IMR-90 (cell line): ENCODE measurements at regions not wholly inside any gene's neighbourhood (a gene's known extent, or its start where the extent isn't known, plus 50 kb on each side); places are given as distances from the start of the nearest gene placed in this dataset.

ENCODE experiments used
- ATAC-seq: fragments of 200-7000 bp; cut with Tn5 transposase; 2 replicates; pipeline ENCODE4 v1.9.1; 2020; ENCODE audit warnings: low read depth, mild to moderate bottlenecking, moderate library complexity
- BruUV-seq: library from RNA; stranded (reverse); fragments of 400-500 nt; replicated peaks from 2 replicates; lab custom pipeline; 2021; lab: Mats Ljungman, UMichigan
- CTCF ChIA-PET: fragments of 300-600 bp; formaldehyde crosslinking; extraction: SDS; loops from one replicate; lab custom pipeline; 2021; ENCODE audit warnings: antibody characterized with exemption; lab: Yijun Ruan, JAX
- POLR2A ChIA-PET: fragments of 300-600 bp; sonication (Branson Sonifier 250); formaldehyde crosslinking; loops from one replicate; lab custom pipeline; 2022; ENCODE audit warnings: antibody characterized with exemption; ENCODE audit not compliant: unreplicated experiment; lab: Charles Lee
- DNase-seq: peaks from one replicate; pipeline ENCODE4 v3.0.0; 2013
- H2AFZ ChIP-seq: replicated peaks from 2 replicates; pipeline ENCODE3; 2013; ENCODE audit warnings: low read length, mild to moderate bottlenecking; ENCODE audit not compliant: poor library complexity
- H2AK5ac ChIP-seq: 2 replicates; pipeline ENCODE4 v1.6.1; 2013; ENCODE audit warnings: low read depth, low read length, inconsistent platforms
- H2AK9ac ChIP-seq: replicated peaks from 2 replicates; pipeline ENCODE3; 2013; ENCODE audit warnings: mild to moderate bottlenecking, low read depth, low read length, moderate library complexity; ENCODE audit not compliant: poor library complexity
- H2BK120ac ChIP-seq: 2 replicates; pipeline ENCODE4 v1.6.1; 2013; ENCODE audit warnings: low read depth, low read length, inconsistent platforms
- H2BK15ac ChIP-seq: 3 replicates; pipeline ENCODE4 v1.6.1; 2013; ENCODE audit warnings: low read depth, low read length, inconsistent platforms
- H2BK20ac ChIP-seq: 2 replicates; pipeline ENCODE4 v1.6.1; 2013; ENCODE audit warnings: low read depth, mild to moderate bottlenecking, inconsistent platforms, low read length, moderate library complexity
- H2BK5ac ChIP-seq: 2 replicates; pipeline ENCODE4 v1.6.1; 2013; ENCODE audit warnings: mild to moderate bottlenecking, low read depth, low read length, inconsistent platforms; ENCODE audit not compliant: poor library complexity, severe bottlenecking
- H3K14ac ChIP-seq: replicated peaks from 2 replicates; pipeline ENCODE4 v1.6.1; 2013; ENCODE audit warnings: low read depth, low read length, inconsistent platforms
- H3K18ac ChIP-seq: 2 replicates; pipeline ENCODE4 v1.6.1; 2013; ENCODE audit warnings: low read depth, low read length, control low read depth
- H3K23ac ChIP-seq: 2 replicates; pipeline ENCODE4 v1.6.1; 2013; ENCODE audit warnings: low read depth, low read length, inconsistent platforms
- H3K27ac ChIP-seq: 2 replicates; pipeline ENCODE4 v1.5.1; 2013; ENCODE audit warnings: mild to moderate bottlenecking, control low read depth, low read length; ENCODE audit not compliant: insufficient read depth
- H3K27me3 ChIP-seq: 2 replicates; pipeline ENCODE4 v1.6.1; 2013; ENCODE audit warnings: low read length; ENCODE audit not compliant: control insufficient read depth, insufficient read depth
- H3K36me3 ChIP-seq: 2 replicates; pipeline ENCODE4 v1.6.1; 2013; ENCODE audit warnings: low read length, mixed read lengths; ENCODE audit not compliant: control insufficient read depth, insufficient read depth
- H3K4ac ChIP-seq: 2 replicates; pipeline ENCODE4 v1.6.1; 2013; ENCODE audit warnings: low read depth, low read length, inconsistent platforms
- H3K4me1 ChIP-seq: 2 replicates; pipeline ENCODE4 v1.6.1; 2013; ENCODE audit warnings: low read length, mixed read lengths; ENCODE audit not compliant: control insufficient read depth, insufficient read depth
- H3K4me2 ChIP-seq: 2 replicates; pipeline ENCODE4 v1.6.1; 2013; ENCODE audit warnings: low read depth, mild to moderate bottlenecking, control low read depth, low read length, moderate library complexity
- H3K4me3 ChIP-seq: 2 replicates; pipeline ENCODE4 v1.5.1; 2013; ENCODE audit warnings: low read depth, mild to moderate bottlenecking, control low read depth, low read length, moderate library complexity; ENCODE audit not compliant: insufficient read depth
- H3K56ac ChIP-seq: 2 replicates; pipeline ENCODE4 v1.6.1; 2013; ENCODE audit warnings: low read length, inconsistent platforms; ENCODE audit not compliant: insufficient read depth; ENCODE audit errors: extremely low read depth
- H3K79me1 ChIP-seq, 2 experiments: 2 replicates each; pipeline ENCODE4 v1.6.1; 2013; ENCODE audit warnings: low read length in 2 of 2, inconsistent platforms in 1 of 2, low read depth in 1 of 2
- H3K9ac ChIP-seq: 2 replicates; pipeline ENCODE4 v1.6.1; 2013; ENCODE audit warnings: low read depth, low read length, control low read depth
- H3K9me1 ChIP-seq: 2 replicates; pipeline ENCODE4 v1.6.1; 2013; ENCODE audit warnings: low read length, inconsistent platforms; ENCODE audit not compliant: insufficient read depth
- H3K9me3 ChIP-seq: 2 replicates; pipeline ENCODE4 v1.6.1; 2013; ENCODE audit warnings: low read length; ENCODE audit not compliant: control insufficient read depth, insufficient read depth
- H4K20me1 ChIP-seq: 2 replicates; pipeline ENCODE4 v1.6.1; 2013; ENCODE audit warnings: low read length, inconsistent platforms; ENCODE audit not compliant: insufficient read depth
- H4K5ac ChIP-seq: 2 replicates; pipeline ENCODE4 v1.6.1; 2013; ENCODE audit warnings: mild to moderate bottlenecking, low read depth, low read length, control low read depth
- H4K8ac ChIP-seq, 2 experiments: 2 replicates each; pipeline ENCODE4 v1.6.1; 2013; ENCODE audit warnings: low read depth in 2 of 2, low read length in 2 of 2, control low read depth in 1 of 2, inconsistent platforms in 1 of 2
- H4K91ac ChIP-seq: 2 replicates; pipeline ENCODE4 v1.6.1; 2013; ENCODE audit warnings: low read depth, low read length, inconsistent platforms; ENCODE audit not compliant: insufficient read depth
- BHLHE40 ChIP-seq: fragments of 150-350 bp; IDR thresholded peaks from 2 replicates; pipeline ENCODE4 v1.6.1; 2016; ENCODE audit warnings: mild to moderate bottlenecking, low read depth, low read length
- CEBPB ChIP-seq: IDR thresholded peaks from 2 replicates; pipeline ENCODE4 v1.6.1; 2012; ENCODE audit warnings: low read depth, low read length, improper control_type of control experiment
- CHD1 ChIP-seq: IDR thresholded peaks from 2 replicates; pipeline ENCODE4 v1.6.1; 2012; ENCODE audit warnings: low read depth, low read length, improper control_type of control experiment
- CTCF ChIP-seq: conservative IDR thresholded peaks from 2 replicates; pipeline ENCODE4 v1.5.1; 2012; ENCODE audit warnings: mild to moderate bottlenecking, low read depth, low read length, improper control_type of control experiment
- FOS ChIP-seq: fragments of 150-350 bp; IDR thresholded peaks from 2 replicates; pipeline ENCODE4 v1.6.1; 2016; ENCODE audit warnings: low read depth, low read length
- MAZ ChIP-seq: IDR thresholded peaks from 2 replicates; pipeline ENCODE4 v1.6.1; 2012; ENCODE audit warnings: low read depth, mild to moderate bottlenecking, low read length, improper control_type of control experiment, moderate library complexity, borderline replicate concordance
- MXI1 ChIP-seq: IDR thresholded peaks from 2 replicates; pipeline ENCODE4 v1.6.1; 2012; ENCODE audit warnings: low read depth, mild to moderate bottlenecking, low read length, moderate library complexity, borderline replicate concordance
- NFE2L2 ChIP-seq: fragments of 150-350 bp; IDR thresholded peaks from 2 replicates; pipeline ENCODE4 v1.6.1; 2016; ENCODE audit warnings: low read depth, mild to moderate bottlenecking, low read length
- POLR2A ChIP-seq: IDR thresholded peaks from 2 replicates; pipeline ENCODE4 v1.6.1; 2012; ENCODE audit warnings: mild to moderate bottlenecking, low read depth, low read length
- RAD21 ChIP-seq: IDR thresholded peaks from 2 replicates; pipeline ENCODE4 v1.6.1; 2012; ENCODE audit warnings: low read length, improper control_type of control experiment
- RCOR1 ChIP-seq: IDR thresholded peaks from 2 replicates; pipeline ENCODE4 v1.6.1; 2012; ENCODE audit warnings: mild to moderate bottlenecking, low read length, improper control_type of control experiment; ENCODE audit not compliant: insufficient replicate concordance
- RFX5 ChIP-seq: IDR thresholded peaks from 2 replicates; pipeline ENCODE4 v1.8.0; 2012; ENCODE audit warnings: low read depth, mild to moderate bottlenecking, low read length, moderate library complexity
- SMC3 ChIP-seq: fragments of 150-350 bp; IDR thresholded peaks from 2 replicates; pipeline ENCODE4 v1.6.1; 2016; ENCODE audit warnings: low read depth, mild to moderate bottlenecking, antibody characterized with exemption, low read length, moderate library complexity
- USF2 ChIP-seq: fragments of 150-350 bp; IDR thresholded peaks from 2 replicates; pipeline ENCODE4 v1.6.1; 2017; ENCODE audit warnings: mild to moderate bottlenecking, antibody characterized with exemption, low read length, low read depth
- WGBS, 2 experiments: methylation state at CpG; one replicate each; pipeline versions ENCODE4 v1.1.5 to v1.1.7; 2013; ENCODE audit warnings: missing lambda C conversion rate in 2 of 2; ENCODE audit not compliant: insufficient read length in 1 of 2; ENCODE audit errors: extremely low coverage in 2 of 2; 5-methylcytosine and 5-hydroxymethylcytosine counted together
- dilution Hi-C: fragments of 300-500 bp; cut with HindIII; formaldehyde crosslinking; loops from one replicate; pipeline ENCODE4 v1.14.3; 2018; ENCODE audit warnings: low sequenced_read_pairs; ENCODE audit not compliant: unreplicated experiment
- in situ Hi-C: fragments of 300-500 bp; cut with MboI; formaldehyde crosslinking; loops from 3 replicates; pipeline ENCODE4 v1.14.3; 2019; ENCODE audit warnings: low sequenced_read_pairs, inconsistent platforms, mixed read lengths
- intact Hi-C: fragments of 100-400 bp; cut with micrococcal nuclease; formaldehyde crosslinking; loops from 2 replicates; pipeline ENCODE4 v1.10.0; 2022
- TF ChIP-seq, protein P1 (sequence below): fragments of 150-350 bp; IDR thresholded peaks from 2 replicates; pipeline ENCODE4 v1.6.1; 2016; ENCODE audit warnings: low read depth, mild to moderate bottlenecking, low read length, moderate library complexity, borderline replicate concordance

GRCh38 chr16:59336136-59336695 is 602.1 kb upstream of the GOT2 start:
- Histone ChIP-seq H2BK20ac (no peak overlapping the region), H4K91ac (no peak overlapping the region), H3K27ac (no peak overlapping the region), H4K20me1 (no peaks in the 10 kb centered on the region), H3K9ac (no peak overlapping the region), H3K18ac (no peak overlapping the region), H2BK120ac (no peak overlapping the region), H3K9me1 (no peaks in the 10 kb centered on the region), H3K4ac (no peak overlapping the region), H2BK5ac (no peak overlapping the region), H3K14ac (no peak overlapping the region), H2BK15ac (no peak overlapping the region), H3K4me2 (no peak overlapping the region), H4K8ac (no peak overlapping the region), H3K23ac (no peak overlapping the region), H2AK5ac (no peak overlapping the region), H3K4me3 (no peak overlapping the region), H3K56ac (no peak overlapping the region), H3K36me3 (no peaks in the 10 kb centered on the region), H2AK9ac (no peak overlapping the region), H3K9me3 (peaks cover 2% of the 10 kb centered on the region; the same call in 1 of the 2 replicates), H3K4me1 (no peaks in the 10 kb centered on the region), H2AFZ (no peak overlapping the region), H3K27me3 (no peaks in the 10 kb centered on the region), H4K5ac (no peak overlapping the region), H3K79me1 (no peaks in the 10 kb centered on the region)
- in situ Hi-C loops (no loop called here), dilution Hi-C loops (no loop called here), intact Hi-C loops (no loop called here)
- ATAC-seq (no peak), DNase-seq (no peak)
- ChIA-PET CTCF (no interaction called here), POLR2A (no interaction called here)
- no TSS peak for BruUV-seq
- WGBS, 2 experiments = no CpG with 5 or more reads among the region's 3 CpGs
- TF ChIP-seq, protein P1, sequence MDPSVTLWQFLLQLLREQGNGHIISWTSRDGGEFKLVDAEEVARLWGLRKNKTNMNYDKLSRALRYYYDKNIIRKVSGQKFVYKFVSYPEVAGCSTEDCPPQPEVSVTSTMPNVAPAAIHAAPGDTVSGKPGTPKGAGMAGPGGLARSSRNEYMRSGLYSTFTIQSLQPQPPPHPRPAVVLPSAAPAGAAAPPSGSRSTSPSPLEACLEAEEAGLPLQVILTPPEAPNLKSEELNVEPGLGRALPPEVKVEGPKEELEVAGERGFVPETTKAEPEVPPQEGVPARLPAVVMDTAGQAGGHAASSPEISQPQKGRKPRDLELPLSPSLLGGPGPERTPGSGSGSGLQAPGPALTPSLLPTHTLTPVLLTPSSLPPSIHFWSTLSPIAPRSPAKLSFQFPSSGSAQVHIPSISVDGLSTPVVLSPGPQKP = no peak
- TF ChIP-seq CHD1 = no peak
- TF ChIP-seq CTCF = no peak
- TF ChIP-seq RCOR1 = no peak
- TF ChIP-seq CEBPB = no peak
- TF ChIP-seq RAD21 = no peak
- TF ChIP-seq USF2 = no peak
- no peak for TF ChIP-seq POLR2A
- TF ChIP-seq FOS = no peak
- TF ChIP-seq SMC3 = no peak
- TF ChIP-seq BHLHE40 = no peak
- TF ChIP-seq MXI1 = no peak
- TF ChIP-seq RFX5 = no peak
- TF ChIP-seq NFE2L2 = no peak
- no peak for TF ChIP-seq MAZ
